IMR-90 (cell line): ENCODE measurements at regions not wholly inside any gene's neighbourhood (a gene's known extent, or its start where the extent isn't known, plus 50 kb on each side); places are given as distances from the start of the nearest gene placed in this dataset.

ENCODE experiments used
- ATAC-seq: fragments of 200-7000 bp; cut with Tn5 transposase; 2 replicates; pipeline ENCODE4 v1.9.1; 2020; ENCODE audit warnings: low read depth, mild to moderate bottlenecking, moderate library complexity
- BruUV-seq: library from RNA; stranded (reverse); fragments of 400-500 nt; replicated peaks from 2 replicates; lab custom pipeline; 2021; lab: Mats Ljungman, UMichigan
- CTCF ChIA-PET: fragments of 300-600 bp; formaldehyde crosslinking; extraction: SDS; loops from one replicate; lab custom pipeline; 2021; ENCODE audit warnings: antibody characterized with exemption; lab: Yijun Ruan, JAX
- POLR2A ChIA-PET: fragments of 300-600 bp; sonication (Branson Sonifier 250); formaldehyde crosslinking; loops from one replicate; lab custom pipeline; 2022; ENCODE audit warnings: antibody characterized with exemption; ENCODE audit not compliant: unreplicated experiment; lab: Charles Lee
- DNase-seq: peaks from one replicate; pipeline ENCODE4 v3.0.0; 2013
- H2AFZ ChIP-seq: replicated peaks from 2 replicates; pipeline ENCODE3; 2013; ENCODE audit warnings: low read length, mild to moderate bottlenecking; ENCODE audit not compliant: poor library complexity
- H2AK5ac ChIP-seq: 2 replicates; pipeline ENCODE4 v1.6.1; 2013; ENCODE audit warnings: low read depth, low read length, inconsistent platforms
- H2AK9ac ChIP-seq: replicated peaks from 2 replicates; pipeline ENCODE3; 2013; ENCODE audit warnings: mild to moderate bottlenecking, low read depth, low read length, moderate library complexity; ENCODE audit not compliant: poor library complexity
- H2BK120ac ChIP-seq: 2 replicates; pipeline ENCODE4 v1.6.1; 2013; ENCODE audit warnings: low read depth, low read length, inconsistent platforms
- H2BK15ac ChIP-seq: 3 replicates; pipeline ENCODE4 v1.6.1; 2013; ENCODE audit warnings: low read depth, low read length, inconsistent platforms
- H2BK20ac ChIP-seq: 2 replicates; pipeline ENCODE4 v1.6.1; 2013; ENCODE audit warnings: low read depth, mild to moderate bottlenecking, inconsistent platforms, low read length, moderate library complexity
- H2BK5ac ChIP-seq: 2 replicates; pipeline ENCODE4 v1.6.1; 2013; ENCODE audit warnings: mild to moderate bottlenecking, low read depth, low read length, inconsistent platforms; ENCODE audit not compliant: poor library complexity, severe bottlenecking
- H3K14ac ChIP-seq: replicated peaks from 2 replicates; pipeline ENCODE4 v1.6.1; 2013; ENCODE audit warnings: low read depth, low read length, inconsistent platforms
- H3K18ac ChIP-seq: 2 replicates; pipeline ENCODE4 v1.6.1; 2013; ENCODE audit warnings: low read depth, low read length, control low read depth
- H3K23ac ChIP-seq: 2 replicates; pipeline ENCODE4 v1.6.1; 2013; ENCODE audit warnings: low read depth, low read length, inconsistent platforms
- H3K27ac ChIP-seq: 2 replicates; pipeline ENCODE4 v1.5.1; 2013; ENCODE audit warnings: mild to moderate bottlenecking, control low read depth, low read length; ENCODE audit not compliant: insufficient read depth
- H3K27me3 ChIP-seq: 2 replicates; pipeline ENCODE4 v1.6.1; 2013; ENCODE audit warnings: low read length; ENCODE audit not compliant: control insufficient read depth, insufficient read depth
- H3K36me3 ChIP-seq: 2 replicates; pipeline ENCODE4 v1.6.1; 2013; ENCODE audit warnings: low read length, mixed read lengths; ENCODE audit not compliant: control insufficient read depth, insufficient read depth
- H3K4ac ChIP-seq: 2 replicates; pipeline ENCODE4 v1.6.1; 2013; ENCODE audit warnings: low read depth, low read length, inconsistent platforms
- H3K4me1 ChIP-seq: 2 replicates; pipeline ENCODE4 v1.6.1; 2013; ENCODE audit warnings: low read length, mixed read lengths; ENCODE audit not compliant: control insufficient read depth, insufficient read depth
- H3K4me2 ChIP-seq: 2 replicates; pipeline ENCODE4 v1.6.1; 2013; ENCODE audit warnings: low read depth, mild to moderate bottlenecking, control low read depth, low read length, moderate library complexity
- H3K4me3 ChIP-seq: 2 replicates; pipeline ENCODE4 v1.5.1; 2013; ENCODE audit warnings: low read depth, mild to moderate bottlenecking, control low read depth, low read length, moderate library complexity; ENCODE audit not compliant: insufficient read depth
- H3K56ac ChIP-seq: 2 replicates; pipeline ENCODE4 v1.6.1; 2013; ENCODE audit warnings: low read length, inconsistent platforms; ENCODE audit not compliant: insufficient read depth; ENCODE audit errors: extremely low read depth
- H3K79me1 ChIP-seq, 2 experiments: 2 replicates each; pipeline ENCODE4 v1.6.1; 2013; ENCODE audit warnings: low read length in 2 of 2, inconsistent platforms in 1 of 2, low read depth in 1 of 2
- H3K9ac ChIP-seq: 2 replicates; pipeline ENCODE4 v1.6.1; 2013; ENCODE audit warnings: low read depth, low read length, control low read depth
- H3K9me1 ChIP-seq: 2 replicates; pipeline ENCODE4 v1.6.1; 2013; ENCODE audit warnings: low read length, inconsistent platforms; ENCODE audit not compliant: insufficient read depth
- H3K9me3 ChIP-seq: 2 replicates; pipeline ENCODE4 v1.6.1; 2013; ENCODE audit warnings: low read length; ENCODE audit not compliant: control insufficient read depth, insufficient read depth
- H4K20me1 ChIP-seq: 2 replicates; pipeline ENCODE4 v1.6.1; 2013; ENCODE audit warnings: low read length, inconsistent platforms; ENCODE audit not compliant: insufficient read depth
- H4K5ac ChIP-seq: 2 replicates; pipeline ENCODE4 v1.6.1; 2013; ENCODE audit warnings: mild to moderate bottlenecking, low read depth, low read length, control low read depth
- H4K8ac ChIP-seq, 2 experiments: 2 replicates each; pipeline ENCODE4 v1.6.1; 2013; ENCODE audit warnings: low read depth in 2 of 2, low read length in 2 of 2, control low read depth in 1 of 2, inconsistent platforms in 1 of 2
- H4K91ac ChIP-seq: 2 replicates; pipeline ENCODE4 v1.6.1; 2013; ENCODE audit warnings: low read depth, low read length, inconsistent platforms; ENCODE audit not compliant: insufficient read depth
- BHLHE40 ChIP-seq: fragments of 150-350 bp; IDR thresholded peaks from 2 replicates; pipeline ENCODE4 v1.6.1; 2016; ENCODE audit warnings: mild to moderate bottlenecking, low read depth, low read length
- CHD1 ChIP-seq: IDR thresholded peaks from 2 replicates; pipeline ENCODE4 v1.6.1; 2012; ENCODE audit warnings: low read depth, low read length, improper control_type of control experiment
- FOS ChIP-seq: fragments of 150-350 bp; IDR thresholded peaks from 2 replicates; pipeline ENCODE4 v1.6.1; 2016; ENCODE audit warnings: low read depth, low read length
- MAFK ChIP-seq: IDR thresholded peaks from 2 replicates; pipeline ENCODE4 v1.6.1; 2012; ENCODE audit warnings: low read depth, low read length, improper control_type of control experiment
- MAZ ChIP-seq: IDR thresholded peaks from 2 replicates; pipeline ENCODE4 v1.6.1; 2012; ENCODE audit warnings: low read depth, mild to moderate bottlenecking, low read length, improper control_type of control experiment, moderate library complexity, borderline replicate concordance
- MXI1 ChIP-seq: IDR thresholded peaks from 2 replicates; pipeline ENCODE4 v1.6.1; 2012; ENCODE audit warnings: low read depth, mild to moderate bottlenecking, low read length, moderate library complexity, borderline replicate concordance
- NFE2L2 ChIP-seq: fragments of 150-350 bp; IDR thresholded peaks from 2 replicates; pipeline ENCODE4 v1.6.1; 2016; ENCODE audit warnings: low read depth, mild to moderate bottlenecking, low read length
- POLR2A ChIP-seq: IDR thresholded peaks from 2 replicates; pipeline ENCODE4 v1.6.1; 2012; ENCODE audit warnings: mild to moderate bottlenecking, low read depth, low read length
- RAD21 ChIP-seq: IDR thresholded peaks from 2 replicates; pipeline ENCODE4 v1.6.1; 2012; ENCODE audit warnings: low read length, improper control_type of control experiment
- RFX5 ChIP-seq: IDR thresholded peaks from 2 replicates; pipeline ENCODE4 v1.8.0; 2012; ENCODE audit warnings: low read depth, mild to moderate bottlenecking, low read length, moderate library complexity
- SMC3 ChIP-seq: fragments of 150-350 bp; IDR thresholded peaks from 2 replicates; pipeline ENCODE4 v1.6.1; 2016; ENCODE audit warnings: low read depth, mild to moderate bottlenecking, antibody characterized with exemption, low read length, moderate library complexity
- WGBS, 2 experiments: methylation state at CpG; one replicate each; pipeline versions ENCODE4 v1.1.5 to v1.1.7; 2013; ENCODE audit warnings: missing lambda C conversion rate in 2 of 2; ENCODE audit not compliant: insufficient read length in 1 of 2; ENCODE audit errors: extremely low coverage in 2 of 2; 5-methylcytosine and 5-hydroxymethylcytosine counted together
- dilution Hi-C: fragments of 300-500 bp; cut with HindIII; formaldehyde crosslinking; loops from one replicate; pipeline ENCODE4 v1.14.3; 2018; ENCODE audit warnings: low sequenced_read_pairs; ENCODE audit not compliant: unreplicated experiment
- in situ Hi-C: fragments of 300-500 bp; cut with MboI; formaldehyde crosslinking; loops from 3 replicates; pipeline ENCODE4 v1.14.3; 2019; ENCODE audit warnings: low sequenced_read_pairs, inconsistent platforms, mixed read lengths
- intact Hi-C: fragments of 100-400 bp; cut with micrococcal nuclease; formaldehyde crosslinking; loops from 2 replicates; pipeline ENCODE4 v1.10.0; 2022
- TF ChIP-seq, protein P1 (sequence below): fragments of 150-350 bp; IDR thresholded peaks from 2 replicates; pipeline ENCODE4 v1.6.1; 2017; ENCODE audit warnings: mild to moderate bottlenecking, antibody characterized with exemption, low read length, low read depth
- TF ChIP-seq, protein P2 (sequence below): fragments of 150-350 bp; IDR thresholded peaks from 2 replicates; pipeline ENCODE4 v1.6.1; 2016; ENCODE audit warnings: low read depth, mild to moderate bottlenecking, low read length, moderate library complexity, borderline replicate concordance
- TF ChIP-seq, protein P3 (sequence below): conservative IDR thresholded peaks from 2 replicates; pipeline ENCODE4 v1.5.1; 2012; ENCODE audit warnings: mild to moderate bottlenecking, low read depth, low read length, improper control_type of control experiment

DNA sequence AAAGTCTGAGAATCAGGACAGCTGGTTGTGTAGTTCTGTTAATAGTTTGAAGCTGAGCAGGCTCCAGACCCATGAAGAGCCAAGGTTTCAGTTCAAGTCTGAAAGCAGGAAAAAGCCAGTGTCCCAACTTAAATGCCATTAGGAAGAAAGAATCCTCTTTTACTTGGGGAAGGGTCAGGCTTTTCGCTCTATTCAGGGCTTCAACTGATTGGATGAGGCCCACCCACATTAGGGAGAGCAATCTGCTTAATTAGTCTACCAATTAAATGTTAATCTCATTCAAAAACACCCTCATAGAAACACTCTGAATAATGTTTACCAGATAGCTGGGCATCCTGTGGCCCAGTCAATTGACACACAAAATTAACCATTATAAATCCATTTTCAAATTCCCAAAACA, 462.2 kb downstream of the EPM2A start:
- no peak overlapping the region for H3K4ac ChIP-seq
- no peak overlapping the region for H3K27ac ChIP-seq
- no peak overlapping the region for H4K91ac ChIP-seq
- no TSS peak for BruUV-seq
- no peak overlapping the region for H2AK5ac ChIP-seq
- no peak overlapping the region for H3K4me2 ChIP-seq
- H2AK9ac ChIP-seq = no peak overlapping the region
- H3K14ac ChIP-seq = no peak overlapping the region
- H2BK120ac ChIP-seq = no peak overlapping the region
- no peaks in the 10 kb centered on the region for H3K36me3 ChIP-seq
- no peak overlapping the region for H3K56ac ChIP-seq
- H3K27me3 ChIP-seq = no peaks in the 10 kb centered on the region
- no peak overlapping the region for H3K18ac ChIP-seq
- no peak for ATAC-seq
- H3K9ac ChIP-seq = no peak overlapping the region
- H4K5ac ChIP-seq = no peak overlapping the region
- peaks cover 2% of the 10 kb centered on the region; the same call in 1 of the 2 replicates for H3K4me1 ChIP-seq
- WGBS, 2 experiments = no CpG with 5 or more reads among the region's 1 CpG
- no peak overlapping the region for H3K4me3 ChIP-seq
- DNase-seq = no peak
- POLR2A ChIA-PET = no interaction called here
- H2BK15ac ChIP-seq = no peak overlapping the region
- CTCF ChIA-PET = no interaction called here
- TF ChIP-seq RAD21 (no peak), SMC3 (no peak), NFE2L2 (no peak), MXI1 (no peak), BHLHE40 (no peak), CHD1 (no peak), MAZ (no peak), MAFK (no peak), POLR2A (no peak), RFX5 (no peak), FOS (no peak)
- TF ChIP-seq, protein P1, sequence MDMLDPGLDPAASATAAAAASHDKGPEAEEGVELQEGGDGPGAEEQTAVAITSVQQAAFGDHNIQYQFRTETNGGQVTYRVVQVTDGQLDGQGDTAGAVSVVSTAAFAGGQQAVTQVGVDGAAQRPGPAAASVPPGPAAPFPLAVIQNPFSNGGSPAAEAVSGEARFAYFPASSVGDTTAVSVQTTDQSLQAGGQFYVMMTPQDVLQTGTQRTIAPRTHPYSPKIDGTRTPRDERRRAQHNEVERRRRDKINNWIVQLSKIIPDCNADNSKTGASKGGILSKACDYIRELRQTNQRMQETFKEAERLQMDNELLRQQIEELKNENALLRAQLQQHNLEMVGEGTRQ = no peak
- TF ChIP-seq, protein P2, sequence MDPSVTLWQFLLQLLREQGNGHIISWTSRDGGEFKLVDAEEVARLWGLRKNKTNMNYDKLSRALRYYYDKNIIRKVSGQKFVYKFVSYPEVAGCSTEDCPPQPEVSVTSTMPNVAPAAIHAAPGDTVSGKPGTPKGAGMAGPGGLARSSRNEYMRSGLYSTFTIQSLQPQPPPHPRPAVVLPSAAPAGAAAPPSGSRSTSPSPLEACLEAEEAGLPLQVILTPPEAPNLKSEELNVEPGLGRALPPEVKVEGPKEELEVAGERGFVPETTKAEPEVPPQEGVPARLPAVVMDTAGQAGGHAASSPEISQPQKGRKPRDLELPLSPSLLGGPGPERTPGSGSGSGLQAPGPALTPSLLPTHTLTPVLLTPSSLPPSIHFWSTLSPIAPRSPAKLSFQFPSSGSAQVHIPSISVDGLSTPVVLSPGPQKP = no peak
- TF ChIP-seq, protein P3, sequence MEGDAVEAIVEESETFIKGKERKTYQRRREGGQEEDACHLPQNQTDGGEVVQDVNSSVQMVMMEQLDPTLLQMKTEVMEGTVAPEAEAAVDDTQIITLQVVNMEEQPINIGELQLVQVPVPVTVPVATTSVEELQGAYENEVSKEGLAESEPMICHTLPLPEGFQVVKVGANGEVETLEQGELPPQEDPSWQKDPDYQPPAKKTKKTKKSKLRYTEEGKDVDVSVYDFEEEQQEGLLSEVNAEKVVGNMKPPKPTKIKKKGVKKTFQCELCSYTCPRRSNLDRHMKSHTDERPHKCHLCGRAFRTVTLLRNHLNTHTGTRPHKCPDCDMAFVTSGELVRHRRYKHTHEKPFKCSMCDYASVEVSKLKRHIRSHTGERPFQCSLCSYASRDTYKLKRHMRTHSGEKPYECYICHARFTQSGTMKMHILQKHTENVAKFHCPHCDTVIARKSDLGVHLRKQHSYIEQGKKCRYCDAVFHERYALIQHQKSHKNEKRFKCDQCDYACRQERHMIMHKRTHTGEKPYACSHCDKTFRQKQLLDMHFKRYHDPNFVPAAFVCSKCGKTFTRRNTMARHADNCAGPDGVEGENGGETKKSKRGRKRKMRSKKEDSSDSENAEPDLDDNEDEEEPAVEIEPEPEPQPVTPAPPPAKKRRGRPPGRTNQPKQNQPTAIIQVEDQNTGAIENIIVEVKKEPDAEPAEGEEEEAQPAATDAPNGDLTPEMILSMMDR = no peak
- H2BK5ac ChIP-seq = no peak overlapping the region
- no peak overlapping the region for H3K23ac ChIP-seq
- no peaks in the 10 kb centered on the region for H4K20me1 ChIP-seq
- in situ Hi-C loops = no loop called here
- no peaks in the 10 kb centered on the region for H3K9me1 ChIP-seq
- no peaks in the 10 kb centered on the region for H3K79me1 ChIP-seq
- no peak overlapping the region for H4K8ac ChIP-seq
- intact Hi-C loops = no loop called here
- no peaks in the 10 kb centered on the region for H3K9me3 ChIP-seq
- H2AFZ ChIP-seq = no peak overlapping the region
- H2BK20ac ChIP-seq = no peak overlapping the region
- dilution Hi-C loops = no loop called here
